Loucy (cell line): ENCODE measurements at regions not wholly inside any gene's neighbourhood (a gene's known extent, or its start where the extent isn't known, plus 50 kb on each side); places are given as distances from the start of the nearest gene placed in this dataset.

Experiments used
- EZH2phosphoT487 ChIP-seq: fragments of 200-600 bp; IDR thresholded peaks from 2 replicates; pipeline ENCODE4 v1.6.1; 2018; ENCODE audit warnings: antibody characterized with exemption, mild to moderate bottlenecking, moderate library complexity, borderline replicate concordance
- TF ChIP-seq, protein P1 (sequence below): fragments of 200-600 bp; sonication (generic); conservative IDR thresholded peaks from 2 replicates; pipeline ENCODE4 v1.5.1; 2014; ENCODE audit warnings: mild to moderate bottlenecking, antibody characterized with exemption, low read length

DNA sequence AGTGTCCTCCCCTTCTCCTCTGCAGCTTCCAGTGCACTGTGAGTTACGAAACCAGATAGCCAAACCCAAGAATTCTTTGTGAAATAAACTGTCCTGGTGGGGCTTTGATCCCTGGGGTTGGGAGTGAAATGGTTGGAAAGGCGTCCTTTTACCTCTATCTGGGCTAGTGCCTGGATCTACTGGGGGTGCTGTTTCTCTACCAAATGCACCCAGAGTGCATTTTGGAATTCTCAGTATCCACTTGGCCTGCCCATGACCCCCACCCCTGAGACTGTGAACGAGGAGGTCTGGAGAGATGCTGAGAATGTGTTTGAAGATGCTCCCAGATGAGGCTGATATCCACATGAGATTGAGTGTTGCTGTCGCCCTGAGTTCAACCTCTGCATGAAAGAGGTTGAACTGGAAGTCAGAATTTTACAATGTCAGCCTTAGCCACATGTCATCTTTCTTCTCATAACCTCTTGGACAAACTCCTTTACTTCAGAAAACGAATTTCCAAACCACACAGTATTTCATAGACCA is 87.1 kb upstream of the CLMN start:
- TF ChIP-seq, protein P1, sequence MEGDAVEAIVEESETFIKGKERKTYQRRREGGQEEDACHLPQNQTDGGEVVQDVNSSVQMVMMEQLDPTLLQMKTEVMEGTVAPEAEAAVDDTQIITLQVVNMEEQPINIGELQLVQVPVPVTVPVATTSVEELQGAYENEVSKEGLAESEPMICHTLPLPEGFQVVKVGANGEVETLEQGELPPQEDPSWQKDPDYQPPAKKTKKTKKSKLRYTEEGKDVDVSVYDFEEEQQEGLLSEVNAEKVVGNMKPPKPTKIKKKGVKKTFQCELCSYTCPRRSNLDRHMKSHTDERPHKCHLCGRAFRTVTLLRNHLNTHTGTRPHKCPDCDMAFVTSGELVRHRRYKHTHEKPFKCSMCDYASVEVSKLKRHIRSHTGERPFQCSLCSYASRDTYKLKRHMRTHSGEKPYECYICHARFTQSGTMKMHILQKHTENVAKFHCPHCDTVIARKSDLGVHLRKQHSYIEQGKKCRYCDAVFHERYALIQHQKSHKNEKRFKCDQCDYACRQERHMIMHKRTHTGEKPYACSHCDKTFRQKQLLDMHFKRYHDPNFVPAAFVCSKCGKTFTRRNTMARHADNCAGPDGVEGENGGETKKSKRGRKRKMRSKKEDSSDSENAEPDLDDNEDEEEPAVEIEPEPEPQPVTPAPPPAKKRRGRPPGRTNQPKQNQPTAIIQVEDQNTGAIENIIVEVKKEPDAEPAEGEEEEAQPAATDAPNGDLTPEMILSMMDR: no peak
- no peak for TF ChIP-seq EZH2phosphoT487
